HK-2 (cell line): ENCODE measurements at regions not wholly inside any gene's neighbourhood (a gene's known extent, or its start where the extent isn't known, plus 50 kb on each side); places are given as distances from the start of the nearest gene placed in this dataset.
A peak's percentile ranks its signal among the peaks of the same experiment; 100 is the strongest.
"Not testable (repeated sequence)": the region's sequence is repeated elsewhere in the genome, so short reads cannot be mapped to it uniquely, and the experiment has no call there.

ENCODE experiments used
- DNase-seq: peaks from one replicate; pipeline ENCODE4 v3.0.0-alpha.2; 2018; ENCODE audit not compliant: unreplicated experiment

GRCh38 chr2:38146907-38147307 lies 71.0 kb upstream of the CYP1B1 start:
- DNase-seq: peak; percentile 87

- DNase-seq: peak; percentile 89
Observed at GRCh38 chr2:38146275-38146906, 70.4 kb upstream of the CYP1B1 start.

- DNase-seq: no peak
Observed at GRCh38 chr2:38145236-38145635, 69.3 kb upstream of the CYP1B1 start.

DNA sequence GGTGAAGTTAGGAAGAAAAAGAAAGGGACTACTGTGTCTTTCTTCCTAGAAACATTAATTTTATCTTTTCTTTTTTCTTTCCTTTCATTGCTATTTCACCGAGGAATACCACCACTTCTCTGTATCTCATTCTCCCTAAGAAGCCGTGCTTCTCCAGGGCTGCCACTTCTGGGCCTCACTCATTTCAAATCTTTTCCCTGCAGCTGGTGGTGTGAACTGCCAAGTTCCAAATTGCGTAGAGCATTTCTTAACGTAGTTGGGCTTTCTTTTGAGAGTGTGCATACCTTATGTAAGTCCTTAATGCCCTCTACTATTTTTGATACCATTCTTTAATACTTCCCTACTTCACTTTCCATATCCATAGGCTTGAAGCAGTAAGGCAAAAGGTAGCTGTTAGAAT lies 66.7 kb upstream of the CYP1B1 start:
- DNase-seq: no peak

GRCh38 chr2:38141501-38141900 lies 65.5 kb upstream of the CYP1B1 start:
- DNase-seq: no peak

DNA sequence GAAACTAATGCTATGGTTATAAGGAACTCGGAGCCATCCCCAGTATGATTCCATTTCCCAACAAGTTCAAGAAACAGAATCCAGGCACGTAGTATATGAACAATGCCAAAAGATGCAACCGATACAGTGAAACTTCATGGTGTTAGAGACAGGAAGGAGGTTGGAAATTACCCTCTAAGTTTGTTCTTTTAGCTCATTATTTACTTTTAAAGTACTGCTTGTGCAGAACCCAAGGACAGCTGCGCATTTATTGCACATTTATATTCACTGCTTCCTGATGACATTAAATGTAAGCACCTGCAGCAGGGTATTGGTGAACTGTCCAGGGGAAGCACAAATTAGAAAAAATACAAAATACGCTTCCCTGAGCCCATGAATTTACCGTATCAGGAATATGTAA lies 63.0 kb upstream of the CYP1B1 start:
- DNase-seq: no peak

GRCh38 chr2:38138419-38138818 lies 62.5 kb upstream of the CYP1B1 start:
- no peak for DNase-seq

GRCh38 chr2:38137958-38138357 lies 62.0 kb upstream of the CYP1B1 start:
- DNase-seq: not testable (repeated sequence)

DNA sequence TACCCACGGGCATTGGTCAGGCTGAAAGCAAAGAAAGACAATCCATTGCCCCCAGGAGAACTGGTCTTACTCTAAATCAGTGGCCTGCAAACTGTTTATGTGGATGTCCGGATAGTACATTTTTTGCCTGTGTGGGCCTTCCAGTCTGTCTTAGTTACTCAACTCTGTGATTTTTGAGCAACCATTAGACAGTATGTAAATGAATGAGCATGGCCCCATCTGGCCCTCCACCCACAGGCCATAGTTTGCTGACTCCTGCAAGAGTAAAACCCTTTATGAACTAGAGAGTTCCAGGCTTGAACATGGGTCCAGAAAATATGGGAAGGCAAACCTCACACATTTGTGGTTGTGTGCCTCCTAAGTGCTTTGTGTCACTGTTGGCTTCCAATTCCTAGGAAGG lies 55.7 kb upstream of the CYP1B1 start:
- no peak for DNase-seq

DNA sequence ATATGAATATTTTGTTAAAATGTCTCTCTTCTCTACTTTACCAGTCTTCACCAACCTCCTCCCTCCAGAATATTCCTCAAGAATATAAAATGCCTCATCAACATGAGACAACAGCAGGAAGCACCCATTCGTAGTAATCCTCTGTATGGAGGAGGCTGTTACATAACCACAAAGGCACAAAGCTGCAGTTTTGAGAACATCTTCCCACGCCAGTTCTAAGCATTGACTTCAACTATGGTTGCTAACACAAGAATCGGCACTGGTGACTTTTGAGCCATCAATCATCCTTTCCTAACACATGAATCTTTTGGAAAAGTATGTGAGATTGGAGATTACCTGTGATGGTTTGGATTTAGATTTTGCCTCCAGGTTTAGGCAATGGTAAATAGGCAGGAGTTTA lies 54.9 kb upstream of the CYP1B1 start:
- no peak for DNase-seq

DNA sequence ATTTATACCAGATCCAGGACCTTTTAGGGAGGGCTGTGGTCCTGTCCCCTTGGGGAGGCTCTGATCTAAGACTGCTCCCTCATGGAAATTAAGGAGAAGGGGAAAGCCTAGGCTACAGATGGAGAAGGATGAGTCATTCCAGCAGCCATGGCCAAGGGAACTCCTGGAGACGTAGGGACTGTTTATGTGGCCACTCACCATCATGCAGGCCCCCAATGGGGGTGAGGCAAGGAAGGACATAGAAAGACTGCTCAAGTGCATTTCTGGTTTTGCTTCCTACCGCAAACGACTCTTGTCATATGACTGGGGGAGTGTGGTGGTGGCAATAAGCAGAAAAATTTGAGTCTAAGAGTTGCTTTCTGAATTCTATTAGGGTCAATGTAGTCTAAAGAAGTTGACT lies 54.0 kb upstream of the CYP1B1 start:
- no peak for DNase-seq

- no peak for DNase-seq
Observed at GRCh38 chr2:38129481-38129880, 53.5 kb upstream of the CYP1B1 start.

- DNase-seq: no peak
Observed at GRCh38 chr2:38128653-38129052, 52.7 kb upstream of the CYP1B1 start.

DNA sequence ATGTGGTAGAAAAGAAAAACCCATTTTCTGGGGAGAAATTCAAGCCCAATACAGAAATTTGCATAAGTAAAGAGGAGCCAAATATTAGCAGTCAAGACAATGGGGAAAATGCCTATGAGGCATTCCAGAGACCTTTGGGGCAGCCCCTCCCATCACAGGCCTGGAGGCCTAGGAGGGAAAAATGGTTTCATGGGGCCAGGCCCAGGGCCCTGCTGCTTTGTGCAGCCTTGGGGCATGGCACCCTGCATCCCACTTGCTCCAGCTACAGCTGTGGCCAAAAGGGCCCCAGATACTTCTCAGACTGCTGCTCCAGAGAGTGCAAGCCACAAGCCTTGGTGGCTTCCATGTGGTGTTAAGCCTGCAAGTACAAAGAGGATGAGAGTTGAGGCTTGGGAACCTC lies 51.3 kb upstream of the CYP1B1 start:
- DNase-seq: no peak

- no peak for DNase-seq
Observed at GRCh38 chr2:38125842-38126241, 49.9 kb upstream of the CYP1B1 start.
